Liver (tissue), 3 donors: ENCODE measurements at regions not wholly inside any gene's neighbourhood (a gene's known extent, or its start where the extent isn't known, plus 50 kb on each side); places are given as distances from the start of the nearest gene placed in this dataset.

Source experiments
- HNF4A ChIP-seq, 2 donors: conservative IDR thresholded peaks; 2 replicates each; pipeline ENCODE4 v1.6.1; 2016; ENCODE audit warnings: antibody characterized with exemption in 2 of 2, mild to moderate bottlenecking in 2 of 2
- HNF4G ChIP-seq: IDR thresholded peaks from 2 replicates; pipeline ENCODE4 v1.6.1; 2016; ENCODE audit warnings: antibody characterized with exemption
- JUND ChIP-seq, 2 donors: IDR thresholded peaks; 2 replicates each; pipeline ENCODE4 v1.6.1; 2016; ENCODE audit warnings: antibody characterized with exemption in 2 of 2
- MAX ChIP-seq: IDR thresholded peaks from 2 replicates; pipeline ENCODE4 v1.6.1; 2016; ENCODE audit warnings: antibody characterized with exemption
- RAD21 ChIP-seq, 2 donors: IDR thresholded peaks; 2 replicates each; pipeline ENCODE4 v1.6.1; 2016; ENCODE audit warnings: antibody characterized with exemption in 2 of 2, mild to moderate bottlenecking in 2 of 2
- SP1 ChIP-seq: IDR thresholded peaks from 2 replicates; pipeline ENCODE4 v1.6.1; 2018; ENCODE audit warnings: antibody characterized with exemption, mild to moderate bottlenecking
- TAF1 ChIP-seq: conservative IDR thresholded peaks from 2 replicates; pipeline ENCODE4 v1.6.1; 2016; ENCODE audit warnings: antibody characterized with exemption, mild to moderate bottlenecking
- TF ChIP-seq, protein P1 (sequence below): IDR thresholded peaks from 2 replicates; pipeline ENCODE4 v1.6.1; 2016; ENCODE audit warnings: antibody characterized with exemption
- TF ChIP-seq, protein P2 (sequence below): fragments of 150-350 bp; IDR thresholded peaks from 2 replicates; pipeline ENCODE4 v1.5.1; 2017; ENCODE audit warnings: improper control_type of control experiment, low read depth, low read length; ENCODE audit not compliant: missing input control
- TF ChIP-seq, protein P3 (sequence below): IDR thresholded peaks from 2 replicates; pipeline ENCODE4 v1.6.1; 2016; ENCODE audit warnings: antibody characterized with exemption, mild to moderate bottlenecking
- donor health status: healthy.
- donor health status: healthy.

- TF ChIP-seq, protein P1, sequence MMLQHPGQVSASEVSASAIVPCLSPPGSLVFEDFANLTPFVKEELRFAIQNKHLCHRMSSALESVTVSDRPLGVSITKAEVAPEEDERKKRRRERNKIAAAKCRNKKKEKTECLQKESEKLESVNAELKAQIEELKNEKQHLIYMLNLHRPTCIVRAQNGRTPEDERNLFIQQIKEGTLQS: no peak
- TF ChIP-seq HNF4G (no peak), SP1 (no peak), JUND (IDR thresholded peaks at IDR 0.05) (no peak), MAX (no peak), RAD21 (IDR thresholded peaks at IDR 0.05) (no peak), TAF1 (no peak), HNF4A (conservative IDR thresholded peaks at IDR 0.05) (no peak)
- TF ChIP-seq, protein P2, sequence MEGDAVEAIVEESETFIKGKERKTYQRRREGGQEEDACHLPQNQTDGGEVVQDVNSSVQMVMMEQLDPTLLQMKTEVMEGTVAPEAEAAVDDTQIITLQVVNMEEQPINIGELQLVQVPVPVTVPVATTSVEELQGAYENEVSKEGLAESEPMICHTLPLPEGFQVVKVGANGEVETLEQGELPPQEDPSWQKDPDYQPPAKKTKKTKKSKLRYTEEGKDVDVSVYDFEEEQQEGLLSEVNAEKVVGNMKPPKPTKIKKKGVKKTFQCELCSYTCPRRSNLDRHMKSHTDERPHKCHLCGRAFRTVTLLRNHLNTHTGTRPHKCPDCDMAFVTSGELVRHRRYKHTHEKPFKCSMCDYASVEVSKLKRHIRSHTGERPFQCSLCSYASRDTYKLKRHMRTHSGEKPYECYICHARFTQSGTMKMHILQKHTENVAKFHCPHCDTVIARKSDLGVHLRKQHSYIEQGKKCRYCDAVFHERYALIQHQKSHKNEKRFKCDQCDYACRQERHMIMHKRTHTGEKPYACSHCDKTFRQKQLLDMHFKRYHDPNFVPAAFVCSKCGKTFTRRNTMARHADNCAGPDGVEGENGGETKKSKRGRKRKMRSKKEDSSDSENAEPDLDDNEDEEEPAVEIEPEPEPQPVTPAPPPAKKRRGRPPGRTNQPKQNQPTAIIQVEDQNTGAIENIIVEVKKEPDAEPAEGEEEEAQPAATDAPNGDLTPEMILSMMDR: no peak
- TF ChIP-seq, protein P3, sequence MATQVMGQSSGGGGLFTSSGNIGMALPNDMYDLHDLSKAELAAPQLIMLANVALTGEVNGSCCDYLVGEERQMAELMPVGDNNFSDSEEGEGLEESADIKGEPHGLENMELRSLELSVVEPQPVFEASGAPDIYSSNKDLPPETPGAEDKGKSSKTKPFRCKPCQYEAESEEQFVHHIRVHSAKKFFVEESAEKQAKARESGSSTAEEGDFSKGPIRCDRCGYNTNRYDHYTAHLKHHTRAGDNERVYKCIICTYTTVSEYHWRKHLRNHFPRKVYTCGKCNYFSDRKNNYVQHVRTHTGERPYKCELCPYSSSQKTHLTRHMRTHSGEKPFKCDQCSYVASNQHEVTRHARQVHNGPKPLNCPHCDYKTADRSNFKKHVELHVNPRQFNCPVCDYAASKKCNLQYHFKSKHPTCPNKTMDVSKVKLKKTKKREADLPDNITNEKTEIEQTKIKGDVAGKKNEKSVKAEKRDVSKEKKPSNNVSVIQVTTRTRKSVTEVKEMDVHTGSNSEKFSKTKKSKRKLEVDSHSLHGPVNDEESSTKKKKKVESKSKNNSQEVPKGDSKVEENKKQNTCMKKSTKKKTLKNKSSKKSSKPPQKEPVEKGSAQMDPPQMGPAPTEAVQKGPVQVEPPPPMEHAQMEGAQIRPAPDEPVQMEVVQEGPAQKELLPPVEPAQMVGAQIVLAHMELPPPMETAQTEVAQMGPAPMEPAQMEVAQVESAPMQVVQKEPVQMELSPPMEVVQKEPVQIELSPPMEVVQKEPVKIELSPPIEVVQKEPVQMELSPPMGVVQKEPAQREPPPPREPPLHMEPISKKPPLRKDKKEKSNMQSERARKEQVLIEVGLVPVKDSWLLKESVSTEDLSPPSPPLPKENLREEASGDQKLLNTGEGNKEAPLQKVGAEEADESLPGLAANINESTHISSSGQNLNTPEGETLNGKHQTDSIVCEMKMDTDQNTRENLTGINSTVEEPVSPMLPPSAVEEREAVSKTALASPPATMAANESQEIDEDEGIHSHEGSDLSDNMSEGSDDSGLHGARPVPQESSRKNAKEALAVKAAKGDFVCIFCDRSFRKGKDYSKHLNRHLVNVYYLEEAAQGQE: no peak
Measured at GRCh38 chr2:155060896-155061295, 362.4 kb downstream of the KCNJ3 start.
